HL-60 (cell line): ENCODE measurements at regions not wholly inside any gene's neighbourhood (a gene's known extent, or its start where the extent isn't known, plus 50 kb on each side); places are given as distances from the start of the nearest gene placed in this dataset.

ENCODE experiments used
- CTCF ChIP-seq: IDR thresholded peaks from one replicate; pipeline ENCODE4 v1.5.1; 2011; ENCODE audit warnings: low read length, control low read depth, inconsistent platforms; ENCODE audit not compliant: insufficient read depth
- POLR2AphosphoS5 ChIP-seq: IDR thresholded peaks from 2 replicates; pipeline ENCODE4 v1.6.1; 2012; ENCODE audit warnings: low read depth
- REST ChIP-seq: IDR thresholded peaks from 2 replicates; pipeline ENCODE4 v1.6.1; 2012; ENCODE audit warnings: low read depth; ENCODE audit not compliant: insufficient replicate concordance
- SPI1 ChIP-seq: IDR thresholded peaks from 2 replicates; pipeline ENCODE4 v1.6.1; 2012; ENCODE audit warnings: low read depth, mild to moderate bottlenecking, borderline replicate concordance

GRCh38 chr16:5333126-5333525 is 235.5 kb upstream of the EEF2KMT start:
- TF ChIP-seq CTCF, result no peak
- TF ChIP-seq POLR2AphosphoS5, result no peak
- no peak for TF ChIP-seq SPI1
- TF ChIP-seq REST, result no peak
